NB4 (cell line): ENCODE measurements at regions not wholly inside any gene's neighbourhood (a gene's known extent, or its start where the extent isn't known, plus 50 kb on each side); places are given as distances from the start of the nearest gene placed in this dataset.

Experiments used
- DNase-seq: peaks from one replicate; pipeline ENCODE4 v3.0.0; 2010; ENCODE audit warnings: low read depth
- H3K4me3 ChIP-seq: one replicate; pipeline ENCODE4 v1.5.1; 2011; ENCODE audit warnings: mild to moderate bottlenecking, low read depth, low read length, moderate library complexity
- CTCF ChIP-seq: IDR thresholded peaks from one replicate; pipeline ENCODE4 v1.5.1; 2012; ENCODE audit warnings: low read depth, low read length
- MAX ChIP-seq: IDR thresholded peaks from 2 replicates; pipeline ENCODE4 v1.6.1; 2011; ENCODE audit warnings: low read depth, low read length
- MYC ChIP-seq: IDR thresholded peaks from 2 replicates; pipeline ENCODE4 v1.6.1; 2011; ENCODE audit warnings: low read depth, low read length
- POLR2A ChIP-seq: IDR thresholded peaks from 2 replicates; pipeline ENCODE4 v1.6.1; 2011; ENCODE audit warnings: mild to moderate bottlenecking; ENCODE audit not compliant: insufficient read length; ENCODE audit errors: extremely low read depth

- TF ChIP-seq POLR2A = no peak
- no peak for TF ChIP-seq MYC
- TF ChIP-seq MAX = no peak
- TF ChIP-seq CTCF = no peak
- no peak overlapping the region for H3K4me3 ChIP-seq
- no peak for DNase-seq
Observed at GRCh38 chr4:100295792-100296191, 105.5 kb upstream of the DDIT4L start.

- no peak for DNase-seq
- TF ChIP-seq MAX (no peak), POLR2A (no peak), MYC (no peak)
- H3K4me3 ChIP-seq = no peak overlapping the region
Observed at GRCh38 chr4:100294356-100294755, 104.1 kb upstream of the DDIT4L start.

GRCh38 chr4:100290585-100290984, 100.3 kb upstream of the DDIT4L start:
- no peak for DNase-seq

GRCh38 chr4:100289946-100290345, 99.7 kb upstream of the DDIT4L start:
- no peak overlapping the region for H3K4me3 ChIP-seq
- TF ChIP-seq MAX (no peak), MYC (no peak), CTCF (no peak), POLR2A (no peak)
- no peak for DNase-seq

More at GRCh38 chr4:100290585-100290984, 100.3 kb upstream of the DDIT4L start:
- TF ChIP-seq POLR2A (no peak), MAX (no peak), CTCF (no peak), MYC (no peak)
- H3K4me3 ChIP-seq = no peak overlapping the region

- TF ChIP-seq MAX (no peak), POLR2A (no peak), MYC (no peak), CTCF (no peak)
- no peak for DNase-seq
- H3K4me3 ChIP-seq = no peak overlapping the region
Observed at GRCh38 chr4:100289530-100289888, 99.2 kb upstream of the DDIT4L start.

- H3K4me3 ChIP-seq = no peak overlapping the region
- TF ChIP-seq MAX (no peak), CTCF (no peak), MYC (no peak), POLR2A (no peak)
- DNase-seq = no peak
Observed at GRCh38 chr4:100288811-100289529, 98.7 kb upstream of the DDIT4L start.
